ENCODE measurements at regions not wholly inside any gene's neighbourhood (a gene's known extent, or its start where the extent isn't known, plus 50 kb on each side); places are given as distances from the start of the nearest gene placed in this dataset.
"Not testable (repeated sequence)": the region's sequence is repeated elsewhere in the genome, so short reads cannot be mapped to it uniquely, and the experiment has no call there.

- not testable (repeated sequence) for H3K27ac ChIP-seq; H3K36me3 ChIP-seq; H3K4me1 ChIP-seq (ENCODE audit: control insufficient read depth in 1 of 2, insufficient read depth in 1 of 2, low read depth in 1 of 2, low read length in 1 of 2); H3K27me3 ChIP-seq; H3K9me3 ChIP-seq; H3K4me3 ChIP-seq (ENCODE audit: low read depth in 1 of 2, low read length in 1 of 2)
Observed at GRCh38 chr6:3672339-3672738, 79.2 kb downstream of the PXDC1 start.

- H3K4me3 ChIP-seq (ENCODE audit: low read depth in 1 of 2, low read length in 1 of 2) = no peak overlapping the region
- H3K27ac ChIP-seq = no peak overlapping the region
- no peaks in the 10 kb centered on the region for H3K27me3 ChIP-seq
- H3K4me1 ChIP-seq (ENCODE audit: control insufficient read depth in 1 of 2, insufficient read depth in 1 of 2, low read depth in 1 of 2, low read length in 1 of 2) = no peaks in the 10 kb centered on the region
- no peaks in the 10 kb centered on the region for H3K9me3 ChIP-seq
- no peaks in the 10 kb centered on the region for H3K36me3 ChIP-seq
- no peak for TF ChIP-seq CTCF (IDR thresholded peaks at IDR 0.05)
Observed at GRCh38 chr6:3671382-3671781, 80.1 kb downstream of the PXDC1 start.

- no peaks in the 10 kb centered on the region for H3K27me3 ChIP-seq
- no peaks in the 10 kb centered on the region for H3K9me3 ChIP-seq
- H3K27ac ChIP-seq = no peak overlapping the region
- no peak for TF ChIP-seq CTCF (IDR thresholded peaks at IDR 0.05)
- H3K4me1 ChIP-seq (ENCODE audit: control insufficient read depth in 1 of 2, insufficient read depth in 1 of 2, low read depth in 1 of 2, low read length in 1 of 2) = no peaks in the 10 kb centered on the region
- no peaks in the 10 kb centered on the region for H3K36me3 ChIP-seq
- no peak overlapping the region for H3K4me3 ChIP-seq (ENCODE audit: low read depth in 1 of 2, low read length in 1 of 2)
Observed at GRCh38 chr6:3670356-3670755, 81.2 kb downstream of the PXDC1 start.

- no peaks in the 10 kb centered on the region for H3K27me3 ChIP-seq
- no peaks in the 10 kb centered on the region for H3K36me3 ChIP-seq
- no peaks in the 10 kb centered on the region for H3K9me3 ChIP-seq
- no peaks in the 10 kb centered on the region for H3K4me1 ChIP-seq (ENCODE audit: control insufficient read depth in 1 of 2, insufficient read depth in 1 of 2, low read depth in 1 of 2, low read length in 1 of 2)
- no peak for TF ChIP-seq CTCF (IDR thresholded peaks at IDR 0.05)
- H3K27ac ChIP-seq = no peak overlapping the region
- H3K4me3 ChIP-seq (ENCODE audit: low read depth in 1 of 2, low read length in 1 of 2) = no peak overlapping the region
Observed at GRCh38 chr6:3669916-3670315, 81.6 kb downstream of the PXDC1 start.

- TF ChIP-seq CTCF (IDR thresholded peaks at IDR 0.05) = no peak
- Histone ChIP-seq H3K27ac (no peak overlapping the region), H3K36me3 (no peaks in the 10 kb centered on the region), H3K4me1 (ENCODE audit: control insufficient read depth in 1 of 2, insufficient read depth in 1 of 2, low read depth in 1 of 2, low read length in 1 of 2) (no peaks in the 10 kb centered on the region), H3K9me3 (no peaks in the 10 kb centered on the region), H3K4me3 (ENCODE audit: low read depth in 1 of 2, low read length in 1 of 2) (no peak overlapping the region), H3K27me3 (no peaks in the 10 kb centered on the region)
Observed at GRCh38 chr6:3665608-3666007, 85.9 kb downstream of the PXDC1 start.

GRCh38 chr6:3664625-3665041, 86.9 kb downstream of the PXDC1 start:
- Histone ChIP-seq H3K9me3 (no peaks in the 10 kb centered on the region), H3K27ac (no peak overlapping the region), H3K4me1 (ENCODE audit: control insufficient read depth in 1 of 2, insufficient read depth in 1 of 2, low read depth in 1 of 2, low read length in 1 of 2) (no peaks in the 10 kb centered on the region), H3K36me3 (no peaks in the 10 kb centered on the region), H3K4me3 (ENCODE audit: low read depth in 1 of 2, low read length in 1 of 2) (no peak overlapping the region), H3K27me3 (no peaks in the 10 kb centered on the region)
- no peak for TF ChIP-seq CTCF (IDR thresholded peaks at IDR 0.05)

All from neutrophil (primary cell).